A549 (cell line): ENCODE measurements at regions not wholly inside any gene's neighbourhood (a gene's known extent, or its start where the extent isn't known, plus 50 kb on each side); places are given as distances from the start of the nearest gene placed in this dataset.

ENCODE experiments used
- ATAC-seq, 2 experiments: fragments of 200-7000 bp in 1 of 2; fragments of >200 bp in 1 of 2; cut with Nextera tagmentation in 1 of 2; cut with Tn5 transposase in 1 of 2; 3 replicates each; pipeline versions ENCODE4 v1.8.0 to v1.9.1; 2018 to 2020; ENCODE audit warnings: mild to moderate bottlenecking in 1 of 2, moderate library complexity in 1 of 2
- CTCF ChIA-PET: fragments of 300-600 bp; sonication (Branson Sonifier 250); formaldehyde crosslinking; extraction: SDS; loops from one replicate; lab custom pipeline; 2021; ENCODE audit warnings: antibody characterized with exemption, inconsistent platforms; lab: Yijun Ruan, JAX
- POLR2A ChIA-PET: fragments of 350-600 bp; formaldehyde crosslinking; extraction: SDS; loops from one replicate; lab custom pipeline; 2021; ENCODE audit warnings: antibody characterized with exemption, inconsistent platforms; lab: Yijun Ruan, JAX
- DNase-seq, 2 experiments: peaks; one replicate each; pipeline versions ENCODE4 v3.0.0 to v3.0.0-alpha.2; 2011 to 2016; ENCODE audit warnings: low read depth in 1 of 2, low spot score in 1 of 2
- FAIRE-seq: peaks from 2 replicates; lab custom pipeline; 2011; peaks lifted over from hg19 to GRCh38; lab: Jason Lieb, UNC
- H3K27ac ChIP-seq, 2 experiments: fragments of >200 bp; sonication (Bioruptor Twin); formaldehyde crosslinking; 3 replicates each; pipeline ENCODE4 v1.5.1; 2016 to 2017
- H3K4me1 ChIP-seq: fragments of >200 bp; sonication (Bioruptor Twin); formaldehyde crosslinking; 3 replicates; pipeline ENCODE4 v1.6.1; 2016
- H3K4me2 ChIP-seq: fragments of >200 bp; sonication (Bioruptor Twin); formaldehyde crosslinking; 3 replicates; pipeline ENCODE4 v1.6.1; 2016
- H3K4me3 ChIP-seq: fragments of >200 bp; sonication (Bioruptor Twin); formaldehyde crosslinking; 3 replicates; pipeline ENCODE4 v1.5.1; 2016
- H3K9me3 ChIP-seq: fragments of >200 bp; sonication (Bioruptor Twin); formaldehyde crosslinking; 3 replicates; pipeline ENCODE4 v1.6.1; 2016
- BHLHE40 ChIP-seq: IDR thresholded peaks from 2 replicates; pipeline ENCODE4 v1.6.1; 2012; ENCODE audit warnings: low read depth, low read length, inconsistent platforms
- CEBPB ChIP-seq, 2 experiments: fragments of >200 bp in 1 of 2; sonication (Bioruptor Twin) in 1 of 2; formaldehyde crosslinking in 1 of 2; IDR thresholded peaks; 2 replicates each; pipeline ENCODE4 v1.6.1; 2012 to 2016
- EP300 ChIP-seq, 2 experiments: fragments of >200 bp; sonication (Bioruptor Twin); formaldehyde crosslinking; IDR thresholded peaks; 2 replicates in 1 of 2; 3 replicates in 1 of 2; pipeline ENCODE4 v1.6.1; 2016 to 2017
- HOXA7 ChIP-seq: fragments of 250-450 bp; sonication (Bioruptor Pico); IDR thresholded peaks from 2 replicates; pipeline ENCODE4 v1.5.0; 2020; ENCODE audit warnings: mild to moderate bottlenecking, moderate library complexity
- KDM5A ChIP-seq: fragments of 200-600 bp; sonication (generic); IDR thresholded peaks from 2 replicates; pipeline ENCODE4 v1.6.1; 2016; ENCODE audit warnings: antibody characterized with exemption, mild to moderate bottlenecking
- MAX ChIP-seq: IDR thresholded peaks from 2 replicates; pipeline ENCODE4 v1.6.1; 2012
- MAZ ChIP-seq: fragments of 150-350 bp; IDR thresholded peaks from 2 replicates; pipeline ENCODE4 v1.6.1; 2014; ENCODE audit warnings: antibody characterized with exemption, low read depth, low read length, borderline replicate concordance
- NPAS2 ChIP-seq: fragments of 250-450 bp; sonication (Bioruptor Pico); IDR thresholded peaks from 2 replicates; pipeline ENCODE4 v1.8.0; 2022; ENCODE audit warnings: mild to moderate bottlenecking, moderate library complexity, borderline replicate concordance
- PBX3 ChIP-seq: IDR thresholded peaks from 2 replicates; pipeline ENCODE4 v1.6.1; 2012
- RAD21 ChIP-seq, 2 experiments: fragments of >200 bp in 1 of 2; sonication (Bioruptor Twin) in 1 of 2; formaldehyde crosslinking in 1 of 2; IDR thresholded peaks in 1 of 2; conservative IDR thresholded peaks in 1 of 2; 2 replicates in 1 of 2; 3 replicates in 1 of 2; pipeline ENCODE4 v1.6.1; 2012 to 2018; ENCODE audit warnings: inconsistent platforms in 1 of 2
- RARB ChIP-seq: fragments of 250-450 bp; sonication (Bioruptor Pico); IDR thresholded peaks from 2 replicates; pipeline ENCODE4 v1.8.0; 2021; ENCODE audit warnings: mild to moderate bottlenecking, moderate library complexity
- REST ChIP-seq: fragments of 200-600 bp; sonication (generic); IDR thresholded peaks from 2 replicates; pipeline ENCODE4 v1.6.1; 2016; ENCODE audit warnings: antibody characterized with exemption, mild to moderate bottlenecking, moderate library complexity
- whole genome bisulfite sequencing: methylation state at CpG from one replicate; pipeline ENCODE4 v1.1.6; 2017; ENCODE audit errors: missing lambda C conversion rate; 5-methylcytosine and 5-hydroxymethylcytosine counted together

- TF ChIP-seq HOXA7 (CRISPR knock-in tag) (no peak), RARB (CRISPR knock-in tag) (no peak), BHLHE40 (no peak), KDM5A (no peak)
- TF ChIP-seq, all 56 proteins: peak for 0
Observed at GRCh38 chr3:159879146-159879545, 109.5 kb upstream of the IL12A start (continued).

- no peak for FAIRE-seq
- ChIA-PET CTCF (interaction anchor here (0.8 to 18.8 kb wide), 7 partner anchors 20 to 126 kb away, joined by 3 to 450 read pairs (median 4); partner anchors contain the start of gene IL12A), POLR2A (interaction anchor here (0.6 kb wide), 1 partner anchor 36 kb away, joined by 6 read pairs; no protein-coding TSS in a partner anchor)
- no peak for ATAC-seq
- TF ChIP-seq EP300 (IDR thresholded peaks at IDR 0.05) = no peak
- no peak for TF ChIP-seq MAX
- TF ChIP-seq, all 56 proteins: peak for 0
- Histone ChIP-seq H3K27ac (peak overlapping the region in 1 of 2 experiments; percentile 1; a peak in 1 of 6 replicates), H3K4me1 (peaks cover 9% of the 10 kb centered on the region; the same call in 2 of the 3 replicates), H3K9me3 (no peaks in the 10 kb centered on the region), H3K4me3 (no peak overlapping the region), H3K4me2 (no peak overlapping the region)
- DNase-seq = no peak
- 92% methylated on average over 6 of the region's 6 CpGs for WGBS
Observed at GRCh38 chr3:159879598-159879997, 109.0 kb upstream of the IL12A start.

GRCh38 chr3:159881208-159881607 is 107.4 kb upstream of the IL12A start:
- CTCF ChIA-PET = interaction anchor here (4.8 to 18.8 kb wide), 2 partner anchors 52 to 124 kb away, joined by 46 to 450 read pairs; no protein-coding TSS in a partner anchor
- no peak for ATAC-seq
- no peak for FAIRE-seq
- Histone ChIP-seq H3K4me1 (peaks cover 9% of the 10 kb centered on the region; the same call in 2 of the 3 replicates), H3K4me2 (no peak overlapping the region), H3K4me3 (no peak overlapping the region), H3K9me3 (no peaks in the 10 kb centered on the region), H3K27ac (no peak overlapping the region; a peak in 2 of 6 replicates)
- 88% methylated on average over 2 of the region's 2 CpGs for WGBS
- POLR2A ChIA-PET = no interaction called here
- DNase-seq = no peak
- TF ChIP-seq REST (no peak), CEBPB (IDR thresholded peaks at IDR 0.05) (peak; percentile 81)

- peak overlapping the region; percentile 27 to 48; a peak in 4 of 6 replicates for H3K27ac ChIP-seq
- TF ChIP-seq PBX3 (no peak), NPAS2 (no peak), RAD21 (conservative IDR thresholded peaks at IDR 0.05 in 1 of 2, IDR thresholded peaks at IDR 0.05 in 1 of 2) (no peak), MAZ (no peak)
- POLR2A ChIA-PET = no interaction called here
- CTCF ChIA-PET = interaction anchor here (0.6 to 18.8 kb wide), 4 partner anchors 38 to 123 kb away, joined by 3 to 450 read pairs (median 25); no protein-coding TSS in a partner anchor
- peak in 1 of 2 experiments; percentile 13; a peak in 2 of 6 replicates for ATAC-seq
- no peak overlapping the region for H3K4me3 ChIP-seq
- H3K9me3 ChIP-seq = no peaks in the 10 kb centered on the region
- H3K4me1 ChIP-seq = peaks cover 9% of the 10 kb centered on the region; the same call in 2 of the 3 replicates
- no peak for FAIRE-seq
- WGBS = 95% methylated on average over 7 of the region's 7 CpGs
- no peak for DNase-seq
- H3K4me2 ChIP-seq = no peak overlapping the region
Observed at GRCh38 chr3:159881828-159882309, 106.8 kb upstream of the IL12A start.
